Endothelial cell (in vitro differentiated cells): ENCODE measurements at regions not wholly inside any gene's neighbourhood (a gene's known extent, or its start where the extent isn't known, plus 50 kb on each side); places are given as distances from the start of the nearest gene placed in this dataset.

Experiments used
- DNase-seq: peaks from one replicate; pipeline ENCODE4 v3.0.0; 2021; ENCODE audit warnings: low spot score
- H3K27ac Mint-ChIP-seq: one replicate; pipeline ENCODE4 v1.8.0; 2021; ENCODE audit warnings: mixed read lengths, inconsistent platforms; ENCODE audit not compliant: unreplicated experiment
- H3K27me3 Mint-ChIP-seq: one replicate; pipeline ENCODE4 v1.8.0; 2021; ENCODE audit warnings: mild to moderate bottlenecking, moderate library complexity, mixed read lengths, inconsistent platforms; ENCODE audit not compliant: unreplicated experiment
- H3K36me3 Mint-ChIP-seq: one replicate; pipeline ENCODE4 v1.8.0; 2021; ENCODE audit warnings: mild to moderate bottlenecking, low read depth, mixed read lengths, inconsistent platforms; ENCODE audit not compliant: unreplicated experiment
- H3K4me1 Mint-ChIP-seq: one replicate; pipeline ENCODE4 v1.8.0; 2021; ENCODE audit warnings: mild to moderate bottlenecking, mixed read lengths, inconsistent platforms; ENCODE audit not compliant: unreplicated experiment
- H3K4me3 Mint-ChIP-seq: one replicate; pipeline ENCODE4 v1.8.0; 2021; ENCODE audit warnings: mild to moderate bottlenecking, mixed read lengths, inconsistent platforms; ENCODE audit not compliant: unreplicated experiment
- H3K9me3 Mint-ChIP-seq: one replicate; pipeline ENCODE4 v1.8.0; 2021; ENCODE audit warnings: mixed read lengths, inconsistent platforms; ENCODE audit not compliant: unreplicated experiment
- TF ChIP-seq, protein P1 (sequence below): fragments of 200-600 bp; sonication (generic); IDR thresholded peaks from one replicate; pipeline ENCODE4 v1.5.0; 2021; ENCODE audit warnings: antibody characterized with exemption; ENCODE audit not compliant: unreplicated experiment

GRCh38 chr16:61002479-61003204 lies 1033.6 kb downstream of the CDH8 start:
- Mint-ChIP-seq H3K27me3 (peaks cover 1% of the 10 kb centered on the region), H3K27ac (no peak overlapping the region), H3K4me3 (no peak overlapping the region), H3K36me3 (no peaks in the 10 kb centered on the region), H3K9me3 (no peaks in the 10 kb centered on the region), H3K4me1 (peaks cover 18% of the 10 kb centered on the region)
- no peak for DNase-seq
- TF ChIP-seq, protein P1, sequence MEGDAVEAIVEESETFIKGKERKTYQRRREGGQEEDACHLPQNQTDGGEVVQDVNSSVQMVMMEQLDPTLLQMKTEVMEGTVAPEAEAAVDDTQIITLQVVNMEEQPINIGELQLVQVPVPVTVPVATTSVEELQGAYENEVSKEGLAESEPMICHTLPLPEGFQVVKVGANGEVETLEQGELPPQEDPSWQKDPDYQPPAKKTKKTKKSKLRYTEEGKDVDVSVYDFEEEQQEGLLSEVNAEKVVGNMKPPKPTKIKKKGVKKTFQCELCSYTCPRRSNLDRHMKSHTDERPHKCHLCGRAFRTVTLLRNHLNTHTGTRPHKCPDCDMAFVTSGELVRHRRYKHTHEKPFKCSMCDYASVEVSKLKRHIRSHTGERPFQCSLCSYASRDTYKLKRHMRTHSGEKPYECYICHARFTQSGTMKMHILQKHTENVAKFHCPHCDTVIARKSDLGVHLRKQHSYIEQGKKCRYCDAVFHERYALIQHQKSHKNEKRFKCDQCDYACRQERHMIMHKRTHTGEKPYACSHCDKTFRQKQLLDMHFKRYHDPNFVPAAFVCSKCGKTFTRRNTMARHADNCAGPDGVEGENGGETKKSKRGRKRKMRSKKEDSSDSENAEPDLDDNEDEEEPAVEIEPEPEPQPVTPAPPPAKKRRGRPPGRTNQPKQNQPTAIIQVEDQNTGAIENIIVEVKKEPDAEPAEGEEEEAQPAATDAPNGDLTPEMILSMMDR = no peak

- Mint-ChIP-seq H3K9me3 (no peaks in the 10 kb centered on the region), H3K27me3 (no peaks in the 10 kb centered on the region), H3K27ac (no peak overlapping the region), H3K36me3 (no peaks in the 10 kb centered on the region), H3K4me1 (no peaks in the 10 kb centered on the region), H3K4me3 (no peak overlapping the region)
- no peak for DNase-seq
- TF ChIP-seq, protein P1 = no peak
These were observed 1044.4 kb downstream of the CDH8 start for GRCh38 chr16:60991886-60992285.

- H3K27me3 Mint-ChIP-seq = no peaks in the 10 kb centered on the region
- no peaks in the 10 kb centered on the region for H3K4me1 Mint-ChIP-seq
- no peaks in the 10 kb centered on the region for H3K36me3 Mint-ChIP-seq
- DNase-seq = no peak
- no peak overlapping the region for H3K27ac Mint-ChIP-seq
- no peaks in the 10 kb centered on the region for H3K9me3 Mint-ChIP-seq
- H3K4me3 Mint-ChIP-seq = no peak overlapping the region
- TF ChIP-seq, protein P1 = no peak
These were observed 1046.6 kb downstream of the CDH8 start for GRCh38 chr16:60989592-60989991.

- Mint-ChIP-seq H3K27ac (no peak overlapping the region), H3K9me3 (no peaks in the 10 kb centered on the region), H3K27me3 (no peaks in the 10 kb centered on the region), H3K4me1 (no peaks in the 10 kb centered on the region), H3K36me3 (no peaks in the 10 kb centered on the region), H3K4me3 (no peak overlapping the region)
- no peak for DNase-seq
- TF ChIP-seq, protein P1 = no peak
These were observed 1057.1 kb downstream of the CDH8 start for GRCh38 chr16:60979119-60979518.

GRCh38 chr16:60949800-60950199 lies 1086.4 kb downstream of the CDH8 start:
- no peaks in the 10 kb centered on the region for H3K36me3 Mint-ChIP-seq
- H3K4me1 Mint-ChIP-seq = no peaks in the 10 kb centered on the region
- H3K27me3 Mint-ChIP-seq = peaks cover 2% of the 10 kb centered on the region
- H3K27ac Mint-ChIP-seq = no peak overlapping the region
- no peak for DNase-seq
- TF ChIP-seq, protein P1 = no peak
- H3K9me3 Mint-ChIP-seq = no peaks in the 10 kb centered on the region
- H3K4me3 Mint-ChIP-seq = no peak overlapping the region
